Inferior parietal cortex (tissue), 1 donor: ENCODE measurements at regions not wholly inside any gene's neighbourhood (a gene's known extent, or its start where the extent isn't known, plus 50 kb on each side); places are given as distances from the start of the nearest gene placed in this dataset.

Experiments used
- DNase-seq: peaks from one replicate; pipeline ENCODE4 v3.0.0-alpha.2; 2016; ENCODE audit errors: extremely low spot score

DNA sequence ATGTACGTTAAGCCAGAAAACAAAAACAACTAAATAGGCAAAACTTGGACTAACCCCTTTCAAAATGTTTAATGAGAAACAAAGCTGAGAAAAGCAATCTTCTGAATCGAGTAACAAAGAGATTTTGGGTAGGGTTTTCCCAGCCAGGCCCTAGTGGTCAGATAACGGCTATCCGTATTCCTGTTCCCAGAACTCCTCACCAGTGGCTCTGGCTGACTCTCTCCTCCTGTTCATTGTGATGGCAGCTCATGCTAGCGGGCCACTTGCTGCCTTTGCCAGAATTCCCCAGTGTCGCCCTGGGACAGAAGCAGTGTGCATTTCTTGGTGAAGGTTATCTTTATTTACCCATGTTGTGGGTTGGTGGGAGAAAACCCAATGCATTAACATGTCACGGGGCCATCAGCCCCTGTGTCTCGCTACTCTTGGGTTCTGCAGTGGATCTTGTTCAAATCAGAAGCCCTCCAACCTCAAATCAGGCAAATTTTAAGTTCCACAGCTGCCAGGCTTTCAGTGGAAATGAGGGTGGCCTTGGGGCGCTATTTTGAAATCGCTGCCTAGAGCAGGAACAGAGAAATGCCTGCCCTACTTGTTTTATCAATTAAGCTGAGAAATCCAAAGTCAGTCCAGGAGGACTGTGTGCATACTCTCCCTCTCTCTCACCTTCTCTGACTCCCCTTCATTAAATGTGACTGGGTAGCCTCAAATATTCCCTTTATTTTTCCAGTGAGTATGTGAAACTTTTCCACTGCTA, 164.5 kb upstream of the NPVF start:
- DNase-seq = no peak

DNA sequence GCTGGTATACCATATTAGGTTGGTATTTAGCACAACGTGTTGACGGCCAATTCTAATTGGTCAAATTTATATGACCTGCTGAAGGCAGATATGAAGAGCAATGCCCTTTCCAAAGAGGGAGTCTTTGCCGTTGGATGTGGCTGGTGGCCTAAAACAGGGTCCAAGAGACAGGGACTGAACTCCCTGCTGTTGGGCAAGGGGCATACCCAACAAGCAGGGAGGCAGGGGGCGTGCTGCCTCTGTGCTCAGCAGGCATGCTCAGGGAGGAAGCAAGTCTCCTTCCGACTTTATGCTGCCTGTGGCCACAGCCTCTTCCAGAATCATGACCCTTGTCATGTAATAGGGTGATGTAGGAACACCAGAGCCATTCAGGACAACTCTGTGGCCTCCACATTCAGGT, 167.7 kb upstream of the NPVF start:
- DNase-seq = no peak

DNA sequence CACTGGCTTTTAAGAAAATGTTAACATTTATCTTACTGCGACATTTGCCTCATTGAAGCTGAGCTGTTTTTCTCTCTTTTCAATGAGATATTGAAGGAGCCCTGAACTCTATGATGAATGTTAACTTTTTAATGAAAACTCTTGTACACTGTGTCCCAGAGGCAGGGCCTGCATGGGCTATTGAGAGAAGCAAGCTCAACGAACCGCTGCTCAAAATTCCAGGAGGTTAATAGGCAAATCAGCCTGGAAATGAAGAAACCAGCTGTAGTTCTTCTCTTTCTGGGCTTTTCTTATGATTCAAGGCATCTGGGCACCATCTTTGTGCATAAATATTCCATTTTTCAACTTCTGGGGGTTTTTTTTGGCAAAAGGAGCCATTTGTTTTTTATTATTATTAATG, 168.4 kb upstream of the NPVF start:
- DNase-seq = no peak

DNA sequence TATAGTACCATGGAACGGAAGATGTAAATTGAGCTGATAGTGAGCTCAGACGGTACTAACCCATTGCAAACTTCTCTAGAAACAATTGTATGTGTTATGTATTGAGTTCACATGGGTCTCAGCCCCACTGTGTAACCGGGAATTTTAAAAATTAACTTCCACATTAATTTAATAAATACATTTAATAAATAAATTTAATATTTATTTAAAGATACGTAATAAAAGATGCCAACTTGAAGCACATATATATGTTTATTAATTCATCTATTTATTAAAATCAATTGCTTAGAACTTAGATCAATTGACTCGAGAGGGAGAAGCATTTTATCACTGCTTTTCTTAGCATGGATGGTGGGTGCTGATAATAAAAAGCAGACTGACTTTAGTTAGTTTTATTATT, 170.1 kb upstream of the NPVF start:
- no peak for DNase-seq

DNA sequence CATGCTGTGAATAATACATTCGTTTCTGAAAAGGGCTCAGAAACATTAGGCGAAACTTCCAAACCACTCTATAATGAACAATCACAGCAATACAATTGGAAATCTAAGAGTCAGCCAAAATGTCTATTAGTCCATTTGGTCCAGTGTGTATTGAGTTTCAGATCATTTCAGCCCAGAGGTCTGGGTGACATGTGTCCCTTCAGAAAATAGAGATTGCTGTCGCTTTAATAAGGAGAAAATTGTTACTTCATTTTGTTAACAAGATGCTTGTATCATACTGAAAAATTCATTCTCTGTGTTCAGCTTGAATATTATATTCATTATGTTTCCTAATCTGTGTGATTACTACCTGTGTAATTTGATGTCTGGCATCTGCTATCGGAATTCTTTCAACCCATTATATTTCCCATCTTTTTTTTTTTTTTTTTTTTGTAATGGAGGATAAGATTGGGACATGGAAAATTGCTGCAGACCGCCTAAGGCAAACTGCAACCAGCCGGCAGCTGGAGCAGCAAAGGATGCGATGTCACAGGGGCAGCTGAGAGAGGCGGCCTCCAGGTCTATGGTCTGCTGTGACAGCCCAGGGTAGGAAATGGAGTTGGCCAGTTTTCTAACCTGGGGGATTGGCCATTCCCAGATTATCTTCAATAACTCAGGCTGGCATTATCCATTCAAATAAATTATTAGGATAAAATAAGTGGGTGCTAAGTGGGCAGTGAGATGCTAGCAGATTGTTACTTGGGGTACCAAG, 170.9 kb upstream of the NPVF start:
- DNase-seq = no peak

DNA sequence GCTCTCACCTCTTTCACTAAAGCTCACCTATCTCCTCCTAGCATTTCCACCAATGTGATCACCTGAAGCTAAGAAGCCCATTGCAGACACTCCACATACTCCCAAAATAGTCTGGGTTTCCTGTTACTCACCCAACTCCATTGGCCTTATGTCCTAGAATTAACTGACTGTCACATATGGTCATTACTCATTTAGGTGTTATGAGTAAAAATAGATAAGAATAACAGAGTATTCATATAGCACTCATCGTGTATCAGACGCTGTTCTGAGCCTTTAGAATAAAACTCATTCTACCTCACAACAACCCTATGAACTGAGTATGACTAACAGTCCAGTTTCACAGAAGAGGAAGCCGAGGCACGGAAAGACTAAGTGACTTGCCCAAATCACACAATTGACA, 174.2 kb upstream of the NPVF start:
- no peak for DNase-seq

DNA sequence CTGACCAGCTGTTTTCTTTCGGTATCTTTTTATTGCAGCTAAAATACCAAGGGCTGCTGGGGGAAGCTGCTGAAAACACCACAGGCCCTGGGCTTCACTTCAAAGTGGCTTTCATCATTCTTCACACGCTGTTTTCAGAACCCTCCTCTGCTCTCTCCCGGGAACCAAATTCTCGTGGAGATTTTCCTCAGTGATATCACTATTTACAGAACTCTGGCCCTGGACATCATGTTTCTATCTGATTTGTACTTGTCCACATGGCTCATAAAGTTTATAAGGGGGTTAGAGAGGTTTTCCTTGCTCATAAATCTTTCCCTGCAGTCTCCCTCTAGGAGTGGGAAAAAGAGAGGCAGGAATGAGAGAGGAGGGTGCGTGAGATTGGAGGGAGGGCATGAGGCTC, 177.4 kb upstream of the NPVF start:
- DNase-seq = no peak

DNA sequence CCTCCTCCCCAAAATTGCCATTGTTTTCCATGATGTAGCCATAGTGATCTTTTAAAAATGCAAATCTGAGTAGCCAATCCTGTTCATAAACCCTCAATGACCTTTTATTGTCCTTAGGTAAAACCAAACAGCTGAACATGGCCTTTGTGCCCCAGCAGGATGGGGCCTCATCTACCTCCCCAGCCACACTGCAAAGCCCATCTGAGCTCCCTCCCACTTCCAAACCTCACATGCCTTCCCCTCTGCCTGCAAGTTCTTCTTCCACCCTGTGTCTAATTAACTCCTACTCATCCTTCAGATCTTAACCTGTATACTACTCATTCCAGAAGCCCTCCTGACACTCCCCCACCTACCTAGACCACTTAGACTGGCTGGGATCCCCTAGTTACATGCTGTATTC, 178.8 kb upstream of the NPVF start:
- DNase-seq = no peak

DNA sequence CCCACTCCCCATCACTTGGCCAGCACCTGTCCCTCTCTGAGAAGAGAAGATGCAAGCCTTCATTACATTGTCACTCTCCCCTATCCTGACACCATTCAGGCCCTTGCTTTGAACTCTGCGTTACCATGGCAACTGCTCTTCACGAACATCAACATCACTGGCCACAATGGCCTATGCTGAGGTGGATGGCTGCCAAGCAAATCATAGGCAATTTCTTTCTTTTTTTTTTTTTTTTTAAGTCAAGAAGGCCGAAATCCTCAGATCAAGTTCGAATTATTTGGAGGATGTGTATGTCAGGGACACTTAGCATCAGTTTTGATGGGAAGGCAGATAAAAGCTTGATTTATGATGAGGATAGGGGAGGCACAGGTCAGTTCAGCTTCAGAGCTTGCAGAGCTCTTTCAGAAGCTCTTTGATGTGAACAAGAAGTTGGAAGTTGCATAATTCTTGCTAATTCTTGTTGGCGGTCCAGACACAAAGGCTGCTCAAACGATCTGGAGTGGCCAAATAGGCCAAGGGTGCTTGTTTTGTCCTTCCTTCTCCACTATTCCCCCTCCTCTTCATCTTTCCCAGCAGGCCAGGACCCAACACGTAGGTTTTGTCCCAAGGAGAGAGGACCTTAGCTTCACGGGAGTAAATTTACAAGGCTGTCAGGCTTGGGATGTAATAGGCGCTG, 179.9 kb upstream of the NPVF start:
- DNase-seq = no peak

DNA sequence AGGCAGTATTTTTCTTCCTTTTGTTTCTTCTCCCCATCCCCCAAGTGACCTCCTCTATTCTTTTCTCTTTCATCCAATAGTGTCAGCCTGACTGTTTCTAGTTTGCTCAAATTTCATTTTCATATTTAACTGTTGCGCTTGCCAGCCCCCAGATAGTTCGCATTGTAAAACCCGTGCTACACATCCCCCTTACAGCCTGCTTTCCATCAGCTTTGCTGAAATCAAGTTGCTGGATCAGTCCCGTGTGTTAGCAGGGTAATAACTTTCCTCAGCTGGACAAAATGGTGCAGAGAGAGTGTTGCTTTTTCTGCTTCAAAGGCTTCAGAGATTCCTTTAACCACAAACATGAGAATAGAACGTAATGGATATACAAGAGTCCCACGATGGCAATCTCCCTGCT, 180.6 kb upstream of the NPVF start:
- DNase-seq = no peak

DNA sequence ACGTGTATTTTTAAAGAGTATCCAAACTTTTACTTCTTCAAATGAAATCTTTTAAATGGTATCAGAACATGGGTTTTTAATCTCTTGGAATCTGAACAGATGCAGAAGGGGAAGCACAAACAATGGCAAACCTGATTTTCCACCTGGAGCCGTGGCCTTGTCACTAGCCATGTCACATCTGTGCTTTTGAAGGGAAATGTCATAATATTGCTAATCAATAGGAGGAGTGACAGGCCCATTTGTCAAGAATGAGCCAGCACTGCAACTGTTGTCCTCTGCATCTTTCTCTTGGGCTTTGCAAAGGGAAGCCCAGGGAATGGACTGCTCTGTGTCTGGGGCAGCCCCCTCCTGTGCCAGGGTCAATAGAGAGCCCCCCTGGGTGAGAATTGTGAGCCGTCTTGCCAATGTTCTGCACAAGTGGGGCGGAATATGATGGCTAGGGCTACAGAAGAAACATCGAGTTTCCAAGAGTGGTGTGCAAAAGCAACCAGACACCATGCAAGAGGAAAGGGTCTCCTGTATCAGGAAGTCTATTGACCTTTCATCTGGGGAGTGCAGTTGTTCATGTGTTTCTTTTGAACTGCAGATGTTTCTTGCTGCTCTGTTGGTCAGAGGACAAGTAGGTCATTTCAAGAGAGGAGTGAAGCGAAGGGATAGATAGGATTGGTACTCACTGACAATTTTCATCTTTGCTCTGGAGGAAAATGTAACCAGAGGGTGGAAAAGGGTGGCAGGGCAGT, 181.8 kb upstream of the NPVF start:
- no peak for DNase-seq

DNA sequence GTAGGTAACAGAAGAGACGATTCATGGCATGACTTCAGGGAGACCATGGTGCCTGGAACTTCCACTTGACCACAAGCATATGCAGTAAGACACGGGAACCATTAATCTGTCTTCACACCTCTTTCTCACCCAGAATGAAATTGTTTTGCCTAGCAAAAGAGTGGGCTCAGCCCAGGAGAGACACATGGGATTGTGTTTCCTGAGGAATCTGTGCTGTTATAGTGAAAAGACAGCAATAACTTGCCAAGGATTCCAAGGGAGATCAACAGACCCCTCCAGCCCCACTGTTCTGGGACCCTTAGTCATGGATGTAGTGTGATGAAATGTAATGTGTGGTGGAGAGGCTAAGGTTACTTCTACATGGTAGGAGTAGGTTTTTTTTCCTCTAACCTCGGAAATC, 192.5 kb upstream of the NPVF start:
- DNase-seq = no peak

DNA sequence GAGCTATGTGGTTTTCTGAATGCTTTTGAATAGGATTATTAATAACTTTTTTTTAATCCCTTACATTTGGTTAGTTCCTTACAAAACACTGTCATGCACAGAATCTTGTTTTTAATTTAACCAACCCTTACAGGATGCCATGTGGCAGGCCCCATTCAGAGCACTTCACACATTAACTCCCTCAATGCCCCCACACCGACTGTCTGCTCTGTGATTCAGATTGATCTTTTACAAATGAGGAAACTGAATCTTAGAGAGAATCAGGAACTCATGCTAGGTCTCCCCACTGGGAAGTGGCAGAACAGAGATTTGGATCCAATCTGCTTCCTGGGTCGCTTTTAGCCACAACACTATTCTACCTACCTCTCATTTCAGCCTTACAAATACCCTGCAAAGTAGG, 195.8 kb upstream of the NPVF start:
- DNase-seq = no peak

DNA sequence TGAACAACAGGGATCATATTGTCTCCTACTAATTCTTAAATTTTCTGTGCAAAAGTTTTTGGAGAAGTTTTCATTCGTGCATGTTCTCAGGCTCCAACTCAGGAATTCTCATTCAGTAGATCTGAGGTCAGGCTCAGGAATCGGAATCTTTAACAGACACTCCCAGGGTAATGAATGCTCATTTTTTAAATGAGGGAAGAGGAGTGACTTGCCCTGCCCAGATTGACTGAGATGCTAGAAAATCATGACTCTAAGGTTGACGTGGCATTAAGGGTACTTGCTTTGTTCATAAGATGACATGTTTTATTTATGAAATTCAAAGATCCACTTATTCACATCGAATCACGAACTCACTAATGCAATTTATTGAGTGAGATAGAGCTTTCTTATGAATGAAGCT, 196.6 kb upstream of the NPVF start:
- DNase-seq = no peak

DNA sequence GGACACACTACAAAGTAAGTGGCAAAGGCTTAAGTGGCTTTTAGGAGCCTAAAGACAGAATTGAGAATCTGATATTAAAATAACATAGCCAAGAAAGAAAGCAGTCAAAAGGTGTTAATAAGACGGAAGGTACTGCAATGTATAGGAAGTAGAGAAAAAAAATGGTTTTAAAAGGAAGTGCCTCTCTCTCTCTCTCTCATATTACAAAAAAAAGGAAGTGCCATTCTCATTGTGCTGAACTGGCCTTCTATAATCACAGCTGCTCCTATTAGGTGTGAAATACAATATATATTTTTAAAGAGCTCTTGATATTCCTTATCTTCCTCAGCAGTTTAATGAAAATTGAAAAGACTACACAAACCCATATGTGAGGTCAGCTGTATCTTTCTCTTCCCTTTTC, 199.4 kb upstream of the NPVF start:
- no peak for DNase-seq

DNA sequence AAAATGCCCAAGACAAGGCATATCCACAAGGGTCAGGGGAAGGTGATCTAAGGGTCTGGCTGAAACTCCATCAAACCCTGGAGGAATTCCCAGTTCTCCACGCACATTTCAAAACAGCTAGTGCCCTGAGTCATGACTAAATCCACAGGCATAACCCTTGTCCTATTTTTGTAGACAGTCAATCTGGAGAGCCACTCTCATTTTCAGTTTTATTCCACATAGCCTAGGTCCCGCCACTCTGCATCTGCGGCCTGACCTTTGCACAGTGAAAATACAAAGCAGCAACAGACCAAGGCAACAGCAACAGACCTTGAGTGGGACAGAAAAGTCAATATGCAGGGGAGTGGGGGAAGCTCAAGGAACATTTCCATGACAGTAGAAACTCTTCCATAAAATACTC, 201.4 kb upstream of the NPVF start:
- DNase-seq = no peak

DNA sequence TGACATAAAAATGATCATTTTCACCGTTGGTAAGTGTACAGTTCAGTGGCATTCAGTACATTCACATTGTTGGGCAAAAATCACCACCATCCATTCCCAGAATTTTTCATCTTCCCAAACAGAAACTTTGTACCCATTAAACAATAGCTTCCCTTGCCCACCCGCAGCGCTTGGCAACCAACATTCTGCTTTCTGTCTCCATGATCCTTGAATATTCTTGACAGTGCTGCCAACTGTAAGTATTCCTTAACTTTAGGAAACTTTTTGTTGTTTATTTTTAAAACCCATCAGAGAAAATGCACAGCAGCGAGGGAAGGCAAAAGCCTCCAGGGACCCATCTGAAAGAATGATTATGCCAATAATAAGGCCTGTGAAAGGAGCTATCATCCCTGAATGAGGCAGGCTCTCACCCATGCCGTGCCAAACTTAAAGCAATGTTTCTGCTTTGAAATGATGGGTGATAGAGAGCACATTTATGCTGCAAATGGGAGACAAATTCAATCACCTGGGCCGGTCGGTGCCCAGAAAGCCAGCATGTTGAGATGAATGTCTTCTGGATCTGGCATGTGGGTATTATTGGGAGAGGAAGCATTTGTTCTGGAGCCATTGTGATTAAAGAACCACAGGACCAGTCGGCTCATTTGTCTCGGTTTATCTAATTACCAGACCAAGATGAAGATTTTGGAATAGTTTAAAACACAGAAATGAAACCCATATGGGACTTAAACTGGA, 202.1 kb upstream of the NPVF start:
- no peak for DNase-seq

DNA sequence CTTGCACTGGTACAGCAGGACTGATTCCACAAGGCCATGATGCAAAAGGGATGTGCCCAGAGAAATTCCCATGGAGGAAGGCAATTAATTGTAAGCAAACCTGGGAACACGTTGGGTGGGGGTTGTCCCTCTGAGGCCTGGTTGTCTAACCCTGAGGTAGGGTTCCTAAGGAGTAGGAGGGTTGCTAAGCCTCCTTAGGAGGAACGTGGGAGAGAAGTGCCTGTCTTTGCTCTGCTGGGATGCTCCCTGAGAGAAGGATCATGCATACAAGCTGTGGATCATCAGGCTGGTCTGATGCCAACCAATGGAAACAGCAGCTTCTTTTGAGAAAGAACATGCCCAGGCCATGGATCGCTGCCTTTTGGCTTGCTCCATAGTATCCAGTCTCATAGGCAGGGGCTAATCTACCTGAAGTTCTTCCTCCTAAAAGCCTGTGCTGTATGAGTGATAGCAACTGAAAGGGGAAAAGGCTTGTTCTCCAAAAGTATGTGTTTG, 203.7 kb upstream of the NPVF start:
- DNase-seq = no peak

DNA sequence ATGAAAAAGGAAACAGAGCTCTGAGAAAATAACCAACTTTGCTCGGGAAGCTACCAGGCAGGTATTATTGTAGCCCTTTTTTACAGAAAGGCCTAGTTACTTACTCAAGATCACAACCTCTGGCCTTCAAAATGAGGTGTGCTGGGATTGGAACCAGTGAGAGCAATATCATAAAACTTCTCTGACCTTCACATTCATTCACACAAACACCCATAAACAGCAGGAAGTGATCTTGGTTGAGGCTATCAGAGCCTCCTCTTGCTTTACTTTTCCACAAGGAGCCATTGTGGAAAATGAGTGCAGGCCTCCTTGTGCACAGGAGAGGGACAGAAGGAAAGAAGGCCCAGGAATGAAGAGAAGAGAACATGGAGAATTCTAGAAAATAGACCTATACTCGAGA, 204.5 kb upstream of the NPVF start:
- DNase-seq = no peak

DNA sequence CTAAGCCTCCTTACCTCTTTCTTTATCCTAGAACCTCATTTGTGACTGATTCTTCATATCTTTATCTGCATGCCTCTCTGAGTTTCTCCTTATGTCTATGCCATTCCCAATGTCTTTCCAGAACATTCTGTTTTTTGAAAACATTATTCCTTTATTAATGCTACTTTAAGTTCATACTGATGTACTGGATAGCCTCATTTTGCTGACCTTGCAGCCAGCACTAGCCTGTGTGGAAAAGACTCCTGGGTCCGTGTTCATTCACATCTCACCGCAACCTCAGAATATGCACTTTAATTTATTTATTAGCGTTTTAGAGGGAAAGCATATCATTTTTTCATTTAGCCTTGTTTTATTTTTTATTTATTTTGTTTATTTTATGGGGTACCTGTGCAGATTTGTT, 208.1 kb upstream of the NPVF start:
- DNase-seq = no peak

DNA sequence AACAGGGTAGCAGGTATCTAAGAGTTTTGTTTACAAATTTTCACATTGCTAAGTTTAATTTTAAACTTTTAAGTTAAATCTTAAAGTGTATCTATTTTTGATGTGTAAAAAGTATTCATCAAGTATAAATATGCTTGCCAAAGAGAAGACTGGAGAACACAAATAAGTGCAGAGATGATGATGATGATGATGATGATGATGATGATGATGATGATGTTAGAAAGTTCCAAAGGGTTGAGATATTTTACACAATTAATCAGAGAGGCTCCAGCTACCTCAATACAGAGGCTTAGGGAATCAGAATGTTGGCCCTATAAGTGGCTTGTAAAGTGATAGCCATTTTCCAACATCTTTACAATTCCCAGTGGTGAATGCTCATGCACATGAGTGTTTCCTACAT, 209.0 kb upstream of the NPVF start:
- no peak for DNase-seq

DNA sequence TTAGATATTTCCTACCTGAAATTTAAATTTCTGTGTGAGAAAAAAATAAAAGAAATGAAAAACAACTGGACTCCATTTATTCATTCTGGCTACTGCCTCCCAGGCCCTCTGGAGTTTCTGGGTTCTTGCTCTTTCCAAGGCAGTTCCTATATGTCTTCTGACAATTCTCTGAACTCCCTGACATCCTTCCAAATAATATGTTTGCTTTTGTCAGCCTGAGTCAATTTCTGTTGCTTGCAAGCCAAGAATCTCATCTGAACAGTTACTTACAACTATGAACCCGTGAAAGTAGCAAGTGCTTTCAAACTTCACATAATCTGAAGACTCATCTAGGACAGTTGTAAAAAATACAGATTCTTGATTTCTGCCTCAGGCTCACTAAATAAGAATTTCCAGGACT, 216.7 kb upstream of the NPVF start:
- DNase-seq = no peak
